Retinal pigment epithelial cell (primary cell): ENCODE measurements at regions not wholly inside any gene's neighbourhood (a gene's known extent, or its start where the extent isn't known, plus 50 kb on each side); places are given as distances from the start of the nearest gene placed in this dataset.
"Not testable (repeated sequence)": the region's sequence is repeated elsewhere in the genome, so short reads cannot be mapped to it uniquely, and the experiment has no call there.

Experiments
- DNase-seq: peaks from one replicate; pipeline ENCODE4 v3.0.0-alpha.2; 2010; ENCODE audit warnings: low read depth
- H3K4me3 ChIP-seq: 2 replicates; pipeline ENCODE4 v1.5.1; 2011; ENCODE audit warnings: mild to moderate bottlenecking, low read length, control low read depth, moderate library complexity
- CTCF ChIP-seq: conservative IDR thresholded peaks from 2 replicates; pipeline ENCODE4 v1.5.1; 2011; ENCODE audit warnings: low read depth, low read length, control low read depth, inconsistent platforms

DNA sequence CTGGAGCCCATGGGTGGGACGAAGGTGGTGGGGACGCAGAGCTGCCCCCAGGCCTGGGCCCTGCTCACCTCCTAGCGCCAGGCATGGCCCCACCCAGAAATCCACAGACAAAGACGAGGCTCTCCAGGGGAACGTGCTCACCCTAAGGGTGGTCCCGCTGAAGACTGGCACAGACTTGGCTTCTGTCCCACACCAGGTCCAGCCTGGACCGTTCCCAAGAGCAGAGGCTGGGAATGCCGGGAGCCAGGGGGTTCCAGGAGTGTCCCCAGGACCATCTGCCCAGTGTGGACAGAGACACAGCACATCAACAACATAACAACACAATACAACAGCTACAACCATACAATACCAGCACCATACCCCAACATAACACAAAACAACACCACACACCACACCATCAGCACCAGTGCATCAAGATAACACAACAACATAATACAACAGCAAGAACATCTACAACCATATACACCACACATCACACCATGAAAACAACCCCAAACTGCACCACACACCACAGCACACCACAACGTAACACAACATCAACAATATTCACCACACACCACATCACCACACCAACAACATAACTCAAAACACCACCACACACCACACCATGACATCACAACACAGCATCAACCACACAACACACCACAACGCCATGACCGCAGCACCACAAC lies 329.6 kb downstream of the ADGRD1 start:
- no peak for TF ChIP-seq CTCF
- H3K4me3 ChIP-seq, result no peak overlapping the region
- no peak for DNase-seq

DNA sequence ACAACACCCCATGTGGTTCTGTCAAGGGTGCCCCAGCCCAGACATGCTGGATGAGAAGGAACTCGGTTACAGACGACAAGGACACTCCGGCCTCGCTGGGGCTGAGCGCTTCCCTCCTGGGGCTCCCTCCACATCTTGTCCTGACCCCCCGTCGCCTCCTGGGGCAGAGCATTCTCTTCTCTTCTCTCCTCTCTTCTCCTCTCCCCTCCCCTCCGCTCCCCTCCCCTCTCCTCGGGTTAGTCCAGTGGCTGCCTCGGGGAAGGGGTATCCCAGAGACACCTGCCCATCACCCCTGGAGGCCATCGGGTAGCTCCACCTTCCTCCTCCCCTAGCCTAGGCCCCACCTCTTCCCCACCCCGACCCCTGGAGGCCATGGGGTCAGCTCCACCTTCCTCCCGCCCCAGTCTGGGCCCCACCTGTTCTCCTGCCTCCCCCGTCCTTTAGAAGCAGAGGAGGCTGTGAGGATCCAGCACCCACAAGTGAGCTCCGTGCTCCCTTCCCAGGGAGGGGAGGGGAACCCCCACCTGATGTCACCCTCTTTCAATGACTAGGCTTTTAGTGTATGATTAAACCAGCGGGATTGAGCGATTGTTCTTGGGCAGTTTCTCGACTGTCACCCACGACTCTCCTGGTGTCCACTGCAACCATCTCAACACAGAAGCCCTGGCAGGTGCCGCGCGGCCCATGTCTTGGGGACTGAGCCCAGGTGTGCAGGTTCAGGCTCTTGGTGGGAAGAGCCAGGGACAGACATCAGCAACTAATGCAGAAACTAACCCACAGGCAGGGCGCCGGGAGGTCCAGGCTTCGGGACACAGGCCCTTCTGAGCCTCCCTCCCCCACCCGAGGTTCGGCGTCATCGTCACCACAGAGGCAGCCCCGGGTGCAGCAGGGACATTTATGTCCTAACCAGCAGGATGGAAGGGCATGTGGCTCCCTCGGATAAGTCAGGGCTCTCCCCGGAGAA lies 330.4 kb downstream of the ADGRD1 start:
- not testable (repeated sequence) for DNase-seq, H3K4me3 ChIP-seq

- not testable (repeated sequence) for DNase-seq, H3K4me3 ChIP-seq
Measured at GRCh38 chr12:131284954-131285904, 331.5 kb downstream of the ADGRD1 start.

DNA sequence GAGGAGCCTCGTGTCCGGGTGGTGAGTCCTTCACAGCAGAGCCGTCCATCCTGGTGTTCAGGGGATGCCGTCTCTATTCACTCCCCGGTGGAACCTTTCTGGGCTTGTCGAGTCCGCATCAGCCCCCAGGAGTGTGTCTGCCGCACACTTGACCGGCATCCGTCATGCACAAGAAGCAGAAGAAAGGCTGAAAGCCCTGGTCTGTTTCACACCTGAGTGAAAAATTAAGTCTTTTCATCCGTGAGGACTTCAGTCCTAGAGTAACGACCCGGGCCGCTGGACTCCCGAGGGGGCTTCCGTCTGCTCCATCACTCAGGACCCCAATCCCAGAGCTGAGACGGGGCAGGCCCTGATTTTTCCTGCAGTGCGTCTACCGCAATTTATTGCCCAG lies 332.2 kb downstream of the ADGRD1 start:
- H3K4me3 ChIP-seq, DNase-seq: not testable (repeated sequence)

DNA sequence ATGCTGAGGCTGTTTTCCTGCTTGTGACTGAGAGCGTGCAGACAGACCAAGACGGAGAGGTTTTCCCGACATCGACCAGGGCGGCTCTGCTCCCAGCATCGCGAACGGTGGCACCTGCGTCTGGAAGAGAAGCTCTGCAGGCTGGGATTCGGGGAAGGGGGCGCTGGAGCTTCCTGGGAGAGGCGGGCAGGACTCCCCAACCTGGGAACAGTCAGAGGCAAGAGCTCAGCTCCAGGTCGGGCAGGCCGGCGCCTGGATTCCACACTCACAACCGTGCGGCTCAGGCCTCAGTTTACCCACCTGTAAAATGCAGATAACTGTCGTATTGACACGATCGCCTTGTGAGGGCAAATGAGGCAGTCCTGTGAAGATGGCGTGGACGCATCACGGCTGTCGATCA lies 332.6 kb downstream of the ADGRD1 start:
- DNase-seq, H3K4me3 ChIP-seq: not testable (repeated sequence)

GRCh38 chr12:131287015-131287937 lies 333.6 kb downstream of the ADGRD1 start:
- no peak for TF ChIP-seq CTCF
- no peak for DNase-seq
- H3K4me3 ChIP-seq, result no peak overlapping the region

- no peak for DNase-seq
- no peak for TF ChIP-seq CTCF
- H3K4me3 ChIP-seq, result no peak overlapping the region
Measured at GRCh38 chr12:131287938-131288764, 334.4 kb downstream of the ADGRD1 start.

DNA sequence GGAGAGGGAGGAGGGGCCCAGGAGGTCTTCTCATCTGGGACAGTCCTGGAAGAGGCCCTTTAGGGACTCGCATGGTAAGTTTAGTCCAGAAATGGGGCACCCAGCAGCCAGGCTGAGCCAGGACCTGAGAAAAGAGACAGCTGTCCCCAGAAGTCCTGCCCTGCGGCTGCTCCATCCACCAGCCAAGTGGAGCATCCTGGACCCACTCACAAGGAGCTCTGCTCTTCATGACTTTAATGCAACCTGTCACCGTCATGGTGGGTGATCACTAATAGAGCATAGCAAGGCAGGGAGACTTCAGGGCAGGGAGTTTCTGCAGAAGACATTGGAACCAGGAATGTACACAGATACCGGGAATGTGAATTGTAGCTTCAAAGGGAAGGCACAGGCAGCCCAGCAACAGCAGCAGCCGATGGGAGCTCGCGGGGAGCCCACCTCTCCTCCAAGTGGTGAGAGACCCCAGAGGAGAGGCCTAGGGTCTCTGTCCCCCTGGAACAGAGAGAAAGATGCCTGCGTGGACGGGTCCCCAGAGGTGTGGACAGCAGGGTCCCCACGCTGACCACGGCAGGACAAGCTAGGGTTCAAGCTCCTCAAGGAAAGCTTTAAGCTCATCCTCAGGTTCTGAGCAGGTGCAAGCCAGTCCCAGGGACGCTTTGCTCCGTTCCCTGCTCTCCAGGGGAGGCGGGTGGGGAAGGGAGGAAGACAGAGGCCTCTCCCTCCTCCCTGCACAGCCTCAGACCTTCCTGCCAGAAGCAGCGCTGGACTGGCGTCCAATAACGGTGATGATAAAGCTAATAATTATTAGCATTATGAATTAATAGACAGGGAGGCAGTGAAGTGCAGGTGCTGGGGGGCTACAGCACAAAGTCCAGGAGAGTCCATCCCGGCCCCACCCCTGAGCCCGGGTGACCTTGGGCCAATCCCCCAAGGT lies 335.3 kb downstream of the ADGRD1 start:
- DNase-seq, H3K4me3 ChIP-seq: not testable (repeated sequence)

GRCh38 chr12:131289807-131290206 lies 336.1 kb downstream of the ADGRD1 start:
- H3K4me3 ChIP-seq, DNase-seq: not testable (repeated sequence)
